ENCODE measurements at regions not wholly inside any gene's neighbourhood (a gene's known extent, or its start where the extent isn't known, plus 50 kb on each side); places are given as distances from the start of the nearest gene placed in this dataset.

DNA sequence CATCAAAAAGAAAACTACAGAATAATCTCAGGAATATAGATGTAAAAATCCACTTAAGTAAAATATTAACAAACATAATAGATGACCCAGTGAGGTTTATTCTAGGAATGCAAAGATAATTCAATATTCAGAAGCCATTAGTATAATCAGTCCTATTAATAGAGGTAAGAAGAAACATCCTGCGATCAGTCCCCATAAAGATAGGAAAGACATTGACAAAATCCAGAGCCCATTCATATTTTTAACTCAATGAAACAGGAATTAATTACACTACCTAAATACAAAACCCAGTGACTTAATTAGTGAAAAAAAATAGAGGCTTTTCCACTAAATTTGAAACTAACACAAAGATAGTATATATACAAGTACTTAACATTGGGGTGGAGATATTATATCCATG is 321.4 kb upstream of the INTU start:
- dilution Hi-C loops (cut with MboI; ENCODE audit: extremely low pct_ligation_motif_present, low sequenced_read_pairs): no loop called here
- Histone ChIP-seq H3K36me3 (ENCODE audit: control insufficient read depth in 2 of 2, extremely low read depth in 1 of 2, insufficient read depth in 2 of 2, low read length in 2 of 2) (no peaks in the 10 kb centered on the region), H4K20me1 (replicated peaks; ENCODE audit: control insufficient read depth, extremely low read depth, insufficient read depth, low read length) (no peaks in the 10 kb centered on the region), H3K4me1 (ENCODE audit: control insufficient read depth, extremely low read depth, insufficient read depth, low read length) (no peaks in the 10 kb centered on the region), H2AFZ (ENCODE audit: low read depth, low read length) (no peak overlapping the region), H3K9me1 (replicated peaks; ENCODE audit: control insufficient read depth, extremely low read depth, insufficient read depth, low read length) (no peaks in the 10 kb centered on the region), H3K27ac (ENCODE audit: insufficient read depth, low read depth, low read length) (no peak overlapping the region), H3K9ac (replicated peaks; ENCODE audit: extremely low read depth, insufficient read depth, low read length) (no peak overlapping the region), H3K9me3 (replicated peaks; ENCODE audit: control insufficient read depth, insufficient read depth, low read length) (peaks cover 2% of the 10 kb centered on the region), H3K79me2 (ENCODE audit: control insufficient read depth, insufficient read depth, low read length) (no peaks in the 10 kb centered on the region), H3K4me2 (ENCODE audit: insufficient read depth, low read length) (no peak overlapping the region), H3K27me3 (ENCODE audit: control insufficient read depth in 2 of 2, insufficient read depth in 2 of 2, low read length in 2 of 2) (no peaks in the 10 kb centered on the region), H3K4me3 (replicated peaks in 1 of 3; ENCODE audit: insufficient read depth in 1 of 3, low read depth in 1 of 3, low read length in 3 of 3) (no peak overlapping the region)
- DNase-seq (ENCODE audit: low read depth, low spot score) (no peak), FAIRE-seq (no peak)
- TF ChIP-seq, protein P1, sequence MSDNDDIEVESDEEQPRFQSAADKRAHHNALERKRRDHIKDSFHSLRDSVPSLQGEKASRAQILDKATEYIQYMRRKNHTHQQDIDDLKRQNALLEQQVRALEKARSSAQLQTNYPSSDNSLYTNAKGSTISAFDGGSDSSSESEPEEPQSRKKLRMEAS (IDR thresholded peaks at IDR 0.05; ENCODE audit: insufficient read depth, insufficient read length): no peak
- TF ChIP-seq JUN (IDR thresholded peaks at IDR 0.05; ENCODE audit: borderline replicate concordance, insufficient read depth, insufficient read length, low read depth): no peak
- TF ChIP-seq GATA2 (IDR thresholded peaks at IDR 0.05; ENCODE audit: insufficient read depth, insufficient read length, low read depth, low read length): no peak
- no peak for TF ChIP-seq FOS (IDR thresholded peaks at IDR 0.05; ENCODE audit: borderline replicate concordance, insufficient read depth, low read length)
- TF ChIP-seq, protein P2, sequence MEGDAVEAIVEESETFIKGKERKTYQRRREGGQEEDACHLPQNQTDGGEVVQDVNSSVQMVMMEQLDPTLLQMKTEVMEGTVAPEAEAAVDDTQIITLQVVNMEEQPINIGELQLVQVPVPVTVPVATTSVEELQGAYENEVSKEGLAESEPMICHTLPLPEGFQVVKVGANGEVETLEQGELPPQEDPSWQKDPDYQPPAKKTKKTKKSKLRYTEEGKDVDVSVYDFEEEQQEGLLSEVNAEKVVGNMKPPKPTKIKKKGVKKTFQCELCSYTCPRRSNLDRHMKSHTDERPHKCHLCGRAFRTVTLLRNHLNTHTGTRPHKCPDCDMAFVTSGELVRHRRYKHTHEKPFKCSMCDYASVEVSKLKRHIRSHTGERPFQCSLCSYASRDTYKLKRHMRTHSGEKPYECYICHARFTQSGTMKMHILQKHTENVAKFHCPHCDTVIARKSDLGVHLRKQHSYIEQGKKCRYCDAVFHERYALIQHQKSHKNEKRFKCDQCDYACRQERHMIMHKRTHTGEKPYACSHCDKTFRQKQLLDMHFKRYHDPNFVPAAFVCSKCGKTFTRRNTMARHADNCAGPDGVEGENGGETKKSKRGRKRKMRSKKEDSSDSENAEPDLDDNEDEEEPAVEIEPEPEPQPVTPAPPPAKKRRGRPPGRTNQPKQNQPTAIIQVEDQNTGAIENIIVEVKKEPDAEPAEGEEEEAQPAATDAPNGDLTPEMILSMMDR (IDR thresholded peaks at IDR 0.05; ENCODE audit: extremely low read depth in 1 of 2, insufficient read depth in 1 of 2, low read depth in 1 of 2, low read length in 2 of 2): no peak
- TF ChIP-seq MYC (IDR thresholded peaks at IDR 0.05; ENCODE audit: low read depth, low read length): no peak
- TF ChIP-seq POLR2AphosphoS5 (IDR thresholded peaks at IDR 0.05; ENCODE audit: insufficient read depth, low read depth, low read length): no peak
- no peak for TF ChIP-seq POLR2A (IDR thresholded peaks at IDR 0.05; ENCODE audit: low read depth, low read length)
- TF ChIP-seq EZH2 (IDR thresholded peaks at IDR 0.05; ENCODE audit: borderline replicate concordance, low read depth, low read length, severe bottlenecking): no peak
- intact Hi-C loops (cut with micrococcal nuclease): no loop called here
- ChIA-PET CTCF (no interaction called here), POLR2A (no interaction called here)
- BruUV-seq (replicated peaks): no TSS peak
